Mesendoderm (in vitro differentiated cells): ENCODE measurements at regions not wholly inside any gene's neighbourhood (a gene's known extent, or its start where the extent isn't known, plus 50 kb on each side); places are given as distances from the start of the nearest gene placed in this dataset.
A peak's percentile ranks its signal among the peaks of the same experiment; 100 is the strongest.
"Not testable (repeated sequence)": the region's sequence is repeated elsewhere in the genome, so short reads cannot be mapped to it uniquely, and the experiment has no call there.

ENCODE experiments used
- DNase-seq: peaks from one replicate; pipeline ENCODE4 v3.0.0; 2013
- H2AK5ac ChIP-seq: 2 replicates; pipeline ENCODE4 v1.6.1; 2013; ENCODE audit warnings: low read length, inconsistent platforms
- H2BK120ac ChIP-seq: 2 replicates; pipeline ENCODE4 v1.6.1; 2013; ENCODE audit warnings: low read depth, mild to moderate bottlenecking, low read length, moderate library complexity, mixed read lengths
- H2BK15ac ChIP-seq: replicated peaks from 2 replicates; pipeline ENCODE4 v1.6.1; 2013; ENCODE audit warnings: low read depth, mild to moderate bottlenecking, moderate library complexity
- H2BK5ac ChIP-seq: 2 replicates; pipeline ENCODE4 v1.6.1; 2013; ENCODE audit warnings: low read length, inconsistent platforms
- H3K18ac ChIP-seq: 2 replicates; pipeline ENCODE4 v1.6.1; 2013; ENCODE audit warnings: mild to moderate bottlenecking, low read length, mixed read lengths
- H3K23ac ChIP-seq: one replicate; pipeline ENCODE4 v1.6.1; 2013; ENCODE audit warnings: low read length
- H3K27ac ChIP-seq: 2 replicates; pipeline ENCODE4 v1.5.1; 2013; ENCODE audit warnings: low read depth, mild to moderate bottlenecking, inconsistent platforms, low read length, moderate library complexity
- H3K27me3 ChIP-seq: 2 replicates; pipeline ENCODE4 v1.6.1; 2013; ENCODE audit warnings: low read length, control low read depth, mild to moderate bottlenecking, inconsistent platforms; ENCODE audit not compliant: insufficient read depth, poor library complexity
- H3K36me3 ChIP-seq: 2 replicates; pipeline ENCODE4 v1.6.1; 2013; ENCODE audit warnings: low read length, inconsistent platforms; ENCODE audit not compliant: control insufficient read depth, insufficient read depth
- H3K4ac ChIP-seq: one replicate; pipeline ENCODE4 v1.6.1; 2013; ENCODE audit warnings: low read depth, mild to moderate bottlenecking, low read length, moderate library complexity
- H3K4me1 ChIP-seq: 2 replicates; pipeline ENCODE4 v1.6.1; 2013; ENCODE audit warnings: low read depth, low read length, inconsistent platforms; ENCODE audit not compliant: control insufficient read depth
- H3K4me2 ChIP-seq: 2 replicates; pipeline ENCODE4 v1.6.1; 2013; ENCODE audit warnings: low read length
- H3K4me3 ChIP-seq: 2 replicates; pipeline ENCODE4 v1.5.1; 2013; ENCODE audit warnings: mild to moderate bottlenecking, low read length
- H3K56ac ChIP-seq: one replicate; pipeline ENCODE4 v1.6.1; 2013; ENCODE audit warnings: low read length
- H3K79me1 ChIP-seq: 2 replicates; pipeline ENCODE4 v1.6.1; 2013; ENCODE audit warnings: low read length, inconsistent platforms
- H3K79me2 ChIP-seq: 2 replicates; pipeline ENCODE4 v1.6.1; 2013; ENCODE audit warnings: mild to moderate bottlenecking, low read length; ENCODE audit not compliant: control insufficient read depth, insufficient read depth
- H3K9ac ChIP-seq: 2 replicates; pipeline ENCODE4 v1.6.1; 2013; ENCODE audit warnings: low read length, inconsistent platforms
- H4K5ac ChIP-seq: one replicate; pipeline ENCODE4 v1.6.1; 2013; ENCODE audit warnings: low read length
- H4K8ac ChIP-seq: one replicate; pipeline ENCODE4 v1.6.1; 2013; ENCODE audit warnings: low read depth, mild to moderate bottlenecking, control low read depth, low read length, moderate library complexity
- WGBS: extraction: QIAGEN DNeasy Blood & Tissue Kit; methylation state at CpG from one replicate; pipeline ENCODE4 v1.1.7; 2013; ENCODE audit warnings: low lambda C conversion rate, missing lambda C conversion rate; ENCODE audit not compliant: insufficient coverage; ENCODE audit errors: extremely low coverage; 5-methylcytosine and 5-hydroxymethylcytosine counted together

DNA sequence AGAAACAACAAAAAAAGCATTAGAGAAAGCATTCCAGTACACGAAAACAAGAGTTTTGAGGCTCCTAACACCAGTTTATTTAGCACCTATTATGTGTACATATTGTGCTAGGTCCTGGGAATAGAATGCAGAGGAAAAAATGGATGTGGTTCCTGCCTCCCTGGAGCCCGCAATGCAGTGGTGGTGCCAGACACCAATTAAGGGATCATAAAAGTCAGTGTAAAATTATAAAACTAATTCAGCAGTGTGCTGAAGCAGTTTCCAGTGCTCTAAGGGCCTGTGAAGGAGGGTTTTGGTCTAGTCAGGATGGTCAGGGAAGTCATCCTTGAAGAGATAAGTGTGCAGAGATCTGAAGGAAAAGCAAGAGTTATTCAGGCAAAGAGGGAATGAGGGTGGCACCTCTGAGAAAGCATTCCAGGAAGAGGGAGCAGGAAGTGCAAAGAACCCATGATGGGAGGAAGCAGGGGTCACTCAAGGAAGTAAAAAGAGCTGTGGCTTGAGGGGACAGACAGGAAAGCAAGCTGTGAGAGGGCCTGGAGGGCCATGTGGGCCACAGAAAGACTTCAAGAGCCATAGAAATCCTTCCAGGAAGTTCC lies 65.2 kb upstream of the IFNLR1 start:
- Histone ChIP-seq H2BK120ac (no peak overlapping the region), H3K27me3 (no peaks in the 10 kb centered on the region), H3K4me1 (no peaks in the 10 kb centered on the region), H4K8ac (no peak overlapping the region), H3K56ac (no peak overlapping the region), H3K4me2 (no peak overlapping the region), H3K23ac (no peak overlapping the region), H3K18ac (no peak overlapping the region), H2AK5ac (no peak overlapping the region), H3K36me3 (no peaks in the 10 kb centered on the region), H4K5ac (no peak overlapping the region), H3K79me2 (no peaks in the 10 kb centered on the region), H3K9ac (no peak overlapping the region), H2BK15ac (no peak overlapping the region), H3K79me1 (no peaks in the 10 kb centered on the region), H3K4ac (no peak overlapping the region), H3K27ac (no peak overlapping the region), H3K4me3 (no peak overlapping the region), H2BK5ac (no peak overlapping the region)
- DNase-seq: peak; percentile 41
- WGBS: no CpG with 5 or more reads among the region's 2 CpGs

GRCh38 chr1:24251501-24251900 lies 64.4 kb upstream of the IFNLR1 start:
- no peak overlapping the region for H3K23ac ChIP-seq
- H3K4me3 ChIP-seq: no peak overlapping the region
- H3K18ac ChIP-seq: no peak overlapping the region
- H3K79me1 ChIP-seq: no peaks in the 10 kb centered on the region
- H2AK5ac ChIP-seq: no peak overlapping the region
- no peaks in the 10 kb centered on the region for H3K36me3 ChIP-seq
- no CpG with 5 or more reads among the region's 2 CpGs for WGBS
- no peak overlapping the region for H3K9ac ChIP-seq
- no peak overlapping the region for H3K27ac ChIP-seq
- no peak overlapping the region for H4K5ac ChIP-seq
- H3K4me2 ChIP-seq: no peak overlapping the region
- no peaks in the 10 kb centered on the region for H3K4me1 ChIP-seq
- no peak overlapping the region for H2BK120ac ChIP-seq
- H3K4ac ChIP-seq: no peak overlapping the region
- no peak overlapping the region for H4K8ac ChIP-seq
- no peaks in the 10 kb centered on the region for H3K27me3 ChIP-seq
- DNase-seq: no peak
- no peak overlapping the region for H3K56ac ChIP-seq
- H2BK15ac ChIP-seq: no peak overlapping the region
- no peaks in the 10 kb centered on the region for H3K79me2 ChIP-seq
- H2BK5ac ChIP-seq: no peak overlapping the region

- H3K18ac ChIP-seq: no peak overlapping the region
- no peak overlapping the region for H4K8ac ChIP-seq
- DNase-seq: no peak
- H3K23ac ChIP-seq: no peak overlapping the region
- no peaks in the 10 kb centered on the region for H3K79me2 ChIP-seq
- H4K5ac ChIP-seq: no peak overlapping the region
- no peaks in the 10 kb centered on the region for H3K36me3 ChIP-seq
- no peak overlapping the region for H3K9ac ChIP-seq
- H3K4me1 ChIP-seq: no peaks in the 10 kb centered on the region
- no peak overlapping the region for H3K56ac ChIP-seq
- no peak overlapping the region for H3K27ac ChIP-seq
- H3K27me3 ChIP-seq: no peaks in the 10 kb centered on the region
- no peak overlapping the region for H3K4ac ChIP-seq
- H2BK120ac ChIP-seq: no peak overlapping the region
- no peak overlapping the region for H3K4me3 ChIP-seq
- no CpG with 5 or more reads among the region's 2 CpGs for WGBS
- no peak overlapping the region for H3K4me2 ChIP-seq
- no peak overlapping the region for H2AK5ac ChIP-seq
- no peak overlapping the region for H2BK15ac ChIP-seq
- no peak overlapping the region for H2BK5ac ChIP-seq
- no peaks in the 10 kb centered on the region for H3K79me1 ChIP-seq
Measured at GRCh38 chr1:24250791-24251190, 63.7 kb upstream of the IFNLR1 start.

DNA sequence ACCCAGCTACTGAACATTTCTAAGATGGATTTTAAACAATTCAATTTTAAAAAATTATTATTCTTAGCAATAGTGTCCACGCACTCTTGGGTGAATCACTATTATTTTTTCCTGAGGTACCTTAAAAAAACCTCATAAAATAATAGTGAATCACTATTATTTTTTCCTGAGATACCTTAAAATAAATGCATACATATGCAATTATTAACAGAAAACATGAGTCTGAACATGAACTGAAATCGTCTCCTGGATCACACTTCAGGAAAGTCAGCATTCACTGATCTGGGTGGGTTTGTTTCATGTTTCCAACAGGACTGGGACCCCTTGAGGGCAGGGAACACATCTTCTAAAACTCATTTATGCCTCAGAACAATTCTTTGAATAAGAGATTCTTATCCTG lies 63.1 kb upstream of the IFNLR1 start:
- Histone ChIP-seq H3K4ac (no peak overlapping the region), H4K8ac (no peak overlapping the region), H3K79me1 (no peaks in the 10 kb centered on the region), H4K5ac (no peak overlapping the region), H3K36me3 (no peaks in the 10 kb centered on the region), H2BK15ac (no peak overlapping the region), H3K27ac (no peak overlapping the region), H3K79me2 (no peaks in the 10 kb centered on the region), H3K56ac (no peak overlapping the region), H3K27me3 (no peaks in the 10 kb centered on the region), H2AK5ac (no peak overlapping the region), H2BK5ac (no peak overlapping the region), H3K18ac (no peak overlapping the region), H3K9ac (no peak overlapping the region), H3K4me2 (no peak overlapping the region), H3K23ac (no peak overlapping the region), H3K4me3 (no peak overlapping the region), H3K4me1 (no peaks in the 10 kb centered on the region), H2BK120ac (no peak overlapping the region)
- DNase-seq: no peak
- no CpG with 5 or more reads among the region's 2 CpGs for WGBS

- H3K4me3 ChIP-seq: no peak overlapping the region
- H3K56ac ChIP-seq: no peak overlapping the region
- H3K79me1 ChIP-seq: no peaks in the 10 kb centered on the region
- H3K23ac ChIP-seq: no peak overlapping the region
- DNase-seq: peak; percentile 51
- H3K27ac ChIP-seq: no peak overlapping the region
- H2AK5ac ChIP-seq: no peak overlapping the region
- no peaks in the 10 kb centered on the region for H3K4me1 ChIP-seq
- no peak overlapping the region for H4K5ac ChIP-seq
- H3K36me3 ChIP-seq: no peaks in the 10 kb centered on the region
- no peak overlapping the region for H3K9ac ChIP-seq
- no peak overlapping the region for H2BK120ac ChIP-seq
- H3K18ac ChIP-seq: no peak overlapping the region
- no peak overlapping the region for H2BK15ac ChIP-seq
- H2BK5ac ChIP-seq: no peak overlapping the region
- no peak overlapping the region for H4K8ac ChIP-seq
- H3K27me3 ChIP-seq: no peaks in the 10 kb centered on the region
- no peak overlapping the region for H3K4me2 ChIP-seq
- no CpG with 5 or more reads among the region's 1 CpG for WGBS
- H3K4ac ChIP-seq: no peak overlapping the region
- H3K79me2 ChIP-seq: no peaks in the 10 kb centered on the region
Measured at GRCh38 chr1:24248859-24249258, 61.8 kb upstream of the IFNLR1 start.

- not testable (repeated sequence) for H3K4me3 ChIP-seq, H4K5ac ChIP-seq, H3K4me2 ChIP-seq, H2BK5ac ChIP-seq, H3K4ac ChIP-seq, H4K8ac ChIP-seq, H3K18ac ChIP-seq, H3K79me2 ChIP-seq, H3K36me3 ChIP-seq, H3K27me3 ChIP-seq, H3K27ac ChIP-seq, H3K79me1 ChIP-seq, H2BK15ac ChIP-seq, H2AK5ac ChIP-seq, H2BK120ac ChIP-seq, H3K9ac ChIP-seq, H3K4me1 ChIP-seq, DNase-seq, H3K23ac ChIP-seq, H3K56ac ChIP-seq
- no CpG with 5 or more reads among the region's 7 CpGs for WGBS
Measured at GRCh38 chr1:24247337-24247736, 60.2 kb upstream of the IFNLR1 start.
